ENCODE measurements at regions not wholly inside any gene's neighbourhood (a gene's known extent, or its start where the extent isn't known, plus 50 kb on each side); places are given as distances from the start of the nearest gene placed in this dataset.

DNA sequence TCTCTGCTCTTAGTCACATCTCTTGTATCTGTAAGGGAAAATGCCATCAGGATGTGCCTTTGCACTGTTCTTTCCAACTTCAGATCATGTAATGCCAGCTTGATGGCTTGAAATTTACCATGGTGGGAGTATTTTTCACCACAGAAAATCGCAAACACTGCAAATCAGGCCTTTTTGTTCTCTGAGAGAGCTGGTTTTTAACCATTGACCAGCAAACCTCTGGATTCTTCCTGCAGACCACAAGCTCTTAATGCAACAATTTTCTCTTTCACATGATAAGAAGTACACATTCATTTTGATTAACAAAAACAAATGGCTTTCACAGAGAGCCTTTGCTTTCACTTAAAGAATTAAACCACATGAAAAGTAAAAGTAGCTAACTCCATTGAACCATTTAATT is 145.4 kb upstream of the NEBL start:
- no peak for TF ChIP-seq POLR2AphosphoS5 (IDR thresholded peaks at IDR 0.05)
- TF ChIP-seq, protein P1, sequence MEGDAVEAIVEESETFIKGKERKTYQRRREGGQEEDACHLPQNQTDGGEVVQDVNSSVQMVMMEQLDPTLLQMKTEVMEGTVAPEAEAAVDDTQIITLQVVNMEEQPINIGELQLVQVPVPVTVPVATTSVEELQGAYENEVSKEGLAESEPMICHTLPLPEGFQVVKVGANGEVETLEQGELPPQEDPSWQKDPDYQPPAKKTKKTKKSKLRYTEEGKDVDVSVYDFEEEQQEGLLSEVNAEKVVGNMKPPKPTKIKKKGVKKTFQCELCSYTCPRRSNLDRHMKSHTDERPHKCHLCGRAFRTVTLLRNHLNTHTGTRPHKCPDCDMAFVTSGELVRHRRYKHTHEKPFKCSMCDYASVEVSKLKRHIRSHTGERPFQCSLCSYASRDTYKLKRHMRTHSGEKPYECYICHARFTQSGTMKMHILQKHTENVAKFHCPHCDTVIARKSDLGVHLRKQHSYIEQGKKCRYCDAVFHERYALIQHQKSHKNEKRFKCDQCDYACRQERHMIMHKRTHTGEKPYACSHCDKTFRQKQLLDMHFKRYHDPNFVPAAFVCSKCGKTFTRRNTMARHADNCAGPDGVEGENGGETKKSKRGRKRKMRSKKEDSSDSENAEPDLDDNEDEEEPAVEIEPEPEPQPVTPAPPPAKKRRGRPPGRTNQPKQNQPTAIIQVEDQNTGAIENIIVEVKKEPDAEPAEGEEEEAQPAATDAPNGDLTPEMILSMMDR (IDR thresholded peaks at IDR 0.05) = no peak
